Gastroesophageal sphincter (tissue), 3 donors: ENCODE measurements at regions not wholly inside any gene's neighbourhood (a gene's known extent, or its start where the extent isn't known, plus 50 kb on each side); places are given as distances from the start of the nearest gene placed in this dataset.

ENCODE experiments used
- POLR2A ChIP-seq, 2 donors: fragments of 450-650 bp; IDR thresholded peaks; one replicate each; pipeline ENCODE4 v1.6.1; 2017; ENCODE audit warnings: antibody characterized with exemption in 2 of 2, mild to moderate bottlenecking in 2 of 2, moderate library complexity in 1 of 2
- POLR2AphosphoS5 ChIP-seq: sonication (generic); formaldehyde crosslinking; IDR thresholded peaks from one replicate; pipeline ENCODE4 v1.6.1; 2017; ENCODE audit warnings: antibody characterized with exemption
- TF ChIP-seq, protein P1 (sequence below), 4 experiments: fragments of 200-600 bp in 2 of 4; fragments of 450-650 bp in 2 of 4; sonication (generic) in 1 of 4; IDR thresholded peaks; one replicate each; pipeline ENCODE4 v1.5.1; 2017 to 2019; ENCODE audit warnings: antibody characterized with exemption in 4 of 4, mild to moderate bottlenecking in 2 of 4, moderate library complexity in 2 of 4

GRCh38 chr2:74747411-74748080 lies 86.4 kb upstream of the HK2 start:
- TF ChIP-seq POLR2AphosphoS5, result no peak
- TF ChIP-seq, protein P1, sequence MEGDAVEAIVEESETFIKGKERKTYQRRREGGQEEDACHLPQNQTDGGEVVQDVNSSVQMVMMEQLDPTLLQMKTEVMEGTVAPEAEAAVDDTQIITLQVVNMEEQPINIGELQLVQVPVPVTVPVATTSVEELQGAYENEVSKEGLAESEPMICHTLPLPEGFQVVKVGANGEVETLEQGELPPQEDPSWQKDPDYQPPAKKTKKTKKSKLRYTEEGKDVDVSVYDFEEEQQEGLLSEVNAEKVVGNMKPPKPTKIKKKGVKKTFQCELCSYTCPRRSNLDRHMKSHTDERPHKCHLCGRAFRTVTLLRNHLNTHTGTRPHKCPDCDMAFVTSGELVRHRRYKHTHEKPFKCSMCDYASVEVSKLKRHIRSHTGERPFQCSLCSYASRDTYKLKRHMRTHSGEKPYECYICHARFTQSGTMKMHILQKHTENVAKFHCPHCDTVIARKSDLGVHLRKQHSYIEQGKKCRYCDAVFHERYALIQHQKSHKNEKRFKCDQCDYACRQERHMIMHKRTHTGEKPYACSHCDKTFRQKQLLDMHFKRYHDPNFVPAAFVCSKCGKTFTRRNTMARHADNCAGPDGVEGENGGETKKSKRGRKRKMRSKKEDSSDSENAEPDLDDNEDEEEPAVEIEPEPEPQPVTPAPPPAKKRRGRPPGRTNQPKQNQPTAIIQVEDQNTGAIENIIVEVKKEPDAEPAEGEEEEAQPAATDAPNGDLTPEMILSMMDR (IDR thresholded peaks at IDR 0.05), result no peak
- TF ChIP-seq POLR2A (IDR thresholded peaks at IDR 0.05), result no peak
